ENCODE measurements at regions not wholly inside any gene's neighbourhood (a gene's known extent, or its start where the extent isn't known, plus 50 kb on each side); places are given as distances from the start of the nearest gene placed in this dataset.

DNA sequence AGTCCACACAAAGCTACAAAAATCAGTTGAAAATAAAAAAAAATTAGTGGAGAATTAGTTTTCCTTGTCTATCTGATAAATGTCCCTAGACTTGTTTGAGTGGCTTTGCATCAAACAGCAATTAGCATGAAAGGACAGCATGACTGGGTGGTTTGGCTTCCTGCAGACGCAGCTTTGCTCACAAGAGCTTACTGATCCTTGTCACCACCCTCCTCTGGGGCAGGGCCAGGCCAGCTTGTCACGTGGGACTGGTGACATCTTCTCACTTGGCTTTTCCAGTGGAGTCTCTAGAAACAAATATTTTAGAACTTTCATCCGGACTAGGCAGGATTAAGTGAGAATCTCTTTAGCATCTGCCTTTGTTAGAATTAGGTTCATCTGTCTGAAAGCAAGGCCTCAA, 76.0 kb upstream of the OLIG2 start:
- H3K27ac ChIP-seq, result no peak overlapping the region
- H3K4me3 ChIP-seq (ENCODE audit: low read depth in 1 of 2, low read length in 1 of 2), result no peak overlapping the region
- TF ChIP-seq, protein P1, sequence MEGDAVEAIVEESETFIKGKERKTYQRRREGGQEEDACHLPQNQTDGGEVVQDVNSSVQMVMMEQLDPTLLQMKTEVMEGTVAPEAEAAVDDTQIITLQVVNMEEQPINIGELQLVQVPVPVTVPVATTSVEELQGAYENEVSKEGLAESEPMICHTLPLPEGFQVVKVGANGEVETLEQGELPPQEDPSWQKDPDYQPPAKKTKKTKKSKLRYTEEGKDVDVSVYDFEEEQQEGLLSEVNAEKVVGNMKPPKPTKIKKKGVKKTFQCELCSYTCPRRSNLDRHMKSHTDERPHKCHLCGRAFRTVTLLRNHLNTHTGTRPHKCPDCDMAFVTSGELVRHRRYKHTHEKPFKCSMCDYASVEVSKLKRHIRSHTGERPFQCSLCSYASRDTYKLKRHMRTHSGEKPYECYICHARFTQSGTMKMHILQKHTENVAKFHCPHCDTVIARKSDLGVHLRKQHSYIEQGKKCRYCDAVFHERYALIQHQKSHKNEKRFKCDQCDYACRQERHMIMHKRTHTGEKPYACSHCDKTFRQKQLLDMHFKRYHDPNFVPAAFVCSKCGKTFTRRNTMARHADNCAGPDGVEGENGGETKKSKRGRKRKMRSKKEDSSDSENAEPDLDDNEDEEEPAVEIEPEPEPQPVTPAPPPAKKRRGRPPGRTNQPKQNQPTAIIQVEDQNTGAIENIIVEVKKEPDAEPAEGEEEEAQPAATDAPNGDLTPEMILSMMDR (IDR thresholded peaks at IDR 0.05), result no peak
- H3K4me1 ChIP-seq (ENCODE audit: control insufficient read depth in 1 of 2, insufficient read depth in 1 of 2, low read depth in 1 of 2, low read length in 1 of 2), result no peaks in the 10 kb centered on the region
- no peaks in the 10 kb centered on the region for H3K9me3 ChIP-seq
- H3K27me3 ChIP-seq, result peaks cover 46% of the 10 kb centered on the region
- H3K36me3 ChIP-seq, result no peaks in the 10 kb centered on the region

DNA sequence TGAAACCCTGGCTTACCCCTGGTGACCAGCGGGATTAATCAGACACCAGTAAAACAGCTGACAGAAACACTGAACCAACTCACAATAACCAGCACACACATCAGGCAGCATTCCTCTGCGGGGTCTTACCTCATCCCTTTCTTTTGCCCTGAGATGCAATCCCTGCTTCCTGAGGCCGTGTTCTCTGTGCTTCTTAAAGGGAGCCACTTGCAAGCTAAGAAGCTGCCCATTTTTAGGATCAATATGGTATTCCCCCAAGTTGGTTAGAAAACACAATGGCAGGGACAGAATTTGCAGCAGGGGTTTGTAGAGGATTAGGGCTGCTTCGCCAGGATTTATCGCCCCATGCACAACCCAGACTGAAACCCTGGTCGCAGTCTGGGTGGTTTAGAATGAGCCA, 74.7 kb upstream of the OLIG2 start:
- TF ChIP-seq, protein P1 (IDR thresholded peaks at IDR 0.05), result no peak
- no peak overlapping the region for H3K27ac ChIP-seq
- no peaks in the 10 kb centered on the region for H3K9me3 ChIP-seq
- peaks cover 60% of the 10 kb centered on the region for H3K27me3 ChIP-seq
- H3K36me3 ChIP-seq, result no peaks in the 10 kb centered on the region
- H3K4me1 ChIP-seq (ENCODE audit: control insufficient read depth in 1 of 2, insufficient read depth in 1 of 2, low read depth in 1 of 2, low read length in 1 of 2), result no peaks in the 10 kb centered on the region
- H3K4me3 ChIP-seq (ENCODE audit: low read depth in 1 of 2, low read length in 1 of 2), result no peak overlapping the region

DNA sequence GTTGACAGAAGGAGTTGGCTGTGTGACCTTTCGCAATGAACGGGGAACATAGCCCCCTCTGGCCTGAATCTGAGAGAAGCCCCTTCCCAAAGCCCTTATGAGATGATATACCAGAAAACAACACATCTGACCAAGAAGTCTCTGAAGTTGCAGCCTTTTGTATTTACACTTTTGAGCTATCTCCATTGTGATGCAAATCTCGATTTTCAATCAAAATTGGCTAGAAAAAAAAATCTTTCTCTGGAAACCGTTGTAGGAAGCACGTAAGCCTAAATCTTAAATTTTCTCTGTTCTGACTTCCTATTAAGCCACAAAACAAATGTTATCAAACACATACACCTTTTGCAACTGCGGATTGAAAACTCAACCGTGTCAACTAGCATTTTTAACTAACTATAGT, 71.4 kb upstream of the OLIG2 start:
- peaks cover 84% of the 10 kb centered on the region for H3K27me3 ChIP-seq
- no peaks in the 10 kb centered on the region for H3K36me3 ChIP-seq
- TF ChIP-seq, protein P1 (IDR thresholded peaks at IDR 0.05), result no peak
- no peak overlapping the region for H3K27ac ChIP-seq
- H3K4me1 ChIP-seq (ENCODE audit: control insufficient read depth in 1 of 2, insufficient read depth in 1 of 2, low read depth in 1 of 2, low read length in 1 of 2), result no peaks in the 10 kb centered on the region
- no peaks in the 10 kb centered on the region for H3K9me3 ChIP-seq
- no peak overlapping the region for H3K4me3 ChIP-seq (ENCODE audit: low read depth in 1 of 2, low read length in 1 of 2)

DNA sequence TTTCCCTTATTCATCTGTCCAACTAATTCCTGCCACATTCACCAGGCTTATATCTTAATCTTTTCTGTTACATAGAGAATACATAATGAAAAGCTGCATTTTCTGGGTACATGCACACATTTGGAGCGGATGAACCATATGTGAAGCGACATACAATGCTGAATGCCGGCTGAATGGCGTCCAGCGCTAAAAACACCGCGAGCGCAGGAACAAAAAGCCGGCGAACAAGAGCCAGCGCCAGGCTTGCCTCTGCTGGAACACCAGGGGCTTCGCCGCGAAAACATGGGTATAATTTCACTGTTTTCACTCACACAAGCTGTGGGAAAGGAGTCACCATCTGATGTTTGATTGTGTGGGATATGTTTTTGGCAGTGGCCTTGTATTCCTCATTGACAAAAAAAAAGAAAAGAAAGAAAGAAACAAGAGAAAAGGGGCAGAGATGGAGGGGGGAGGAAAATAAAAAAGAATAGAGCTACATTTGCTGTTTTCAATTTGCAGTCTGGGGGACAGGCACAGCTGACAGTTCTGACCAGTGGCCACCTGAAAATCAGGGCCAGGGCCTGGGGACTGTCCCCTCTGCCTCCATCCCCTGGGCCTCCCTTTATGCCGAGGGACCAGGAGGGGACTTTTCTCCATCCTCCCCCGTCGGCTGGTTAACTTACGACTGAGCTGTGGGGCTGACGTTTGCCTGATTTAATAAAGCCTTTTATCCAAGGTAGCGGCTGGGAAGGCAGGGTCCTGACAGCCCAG, 70.2 kb upstream of the OLIG2 start:
- H3K9me3 ChIP-seq, result no peaks in the 10 kb centered on the region
- H3K4me3 ChIP-seq (ENCODE audit: low read depth in 1 of 2, low read length in 1 of 2), result no peak overlapping the region
- no peaks in the 10 kb centered on the region for H3K36me3 ChIP-seq
- TF ChIP-seq, protein P1 (IDR thresholded peaks at IDR 0.05), result no peak
- H3K27ac ChIP-seq, result no peak overlapping the region
- peaks cover 95% of the 10 kb centered on the region for H3K27me3 ChIP-seq
- H3K4me1 ChIP-seq (ENCODE audit: control insufficient read depth in 1 of 2, insufficient read depth in 1 of 2, low read depth in 1 of 2, low read length in 1 of 2), result no peaks in the 10 kb centered on the region

DNA sequence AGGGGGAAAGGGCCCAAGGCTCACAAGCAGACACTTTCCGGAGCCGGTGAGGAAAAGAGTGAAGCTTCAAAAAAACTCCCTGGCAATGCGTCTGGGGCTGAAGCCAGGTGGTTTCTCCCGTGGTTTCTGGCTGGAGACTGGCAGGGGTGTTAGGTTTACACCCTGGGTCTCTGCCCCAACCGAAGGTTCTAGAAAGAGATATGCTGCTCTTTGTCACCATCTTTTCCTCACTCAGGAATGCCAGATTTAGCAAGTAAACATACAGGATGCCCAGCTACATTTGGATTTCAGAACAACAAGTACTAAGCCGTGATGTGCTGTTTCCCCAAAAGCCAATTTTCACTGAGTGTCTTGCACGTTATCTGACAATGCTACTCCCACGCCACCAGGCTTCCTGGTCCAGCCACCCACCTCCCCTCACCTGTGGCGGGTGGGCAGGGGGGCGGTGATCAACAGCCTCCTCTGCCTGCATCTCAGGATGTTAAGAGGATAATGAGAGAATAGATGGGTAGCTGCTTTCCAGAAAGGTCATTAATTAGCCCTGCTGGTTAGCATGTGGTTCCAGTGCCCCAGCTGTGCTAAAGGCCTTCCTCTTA, 69.6 kb upstream of the OLIG2 start:
- Histone ChIP-seq H3K9me3 (no peaks in the 10 kb centered on the region), H3K27ac (no peak overlapping the region), H3K4me3 (ENCODE audit: low read depth in 1 of 2, low read length in 1 of 2) (no peak overlapping the region), H3K27me3 (peaks cover 99% of the 10 kb centered on the region), H3K4me1 (ENCODE audit: control insufficient read depth in 1 of 2, insufficient read depth in 1 of 2, low read depth in 1 of 2, low read length in 1 of 2) (no peaks in the 10 kb centered on the region), H3K36me3 (no peaks in the 10 kb centered on the region)
- TF ChIP-seq, protein P1 (IDR thresholded peaks at IDR 0.05), result no peak

Measured in neutrophil (primary cell).